NCI-H226 (cell line): ENCODE measurements at regions not wholly inside any gene's neighbourhood (a gene's known extent, or its start where the extent isn't known, plus 50 kb on each side); places are given as distances from the start of the nearest gene placed in this dataset.

ENCODE experiments used
- DNase-seq: peaks from one replicate; pipeline ENCODE4 v3.0.0-alpha.2; 2015

DNA sequence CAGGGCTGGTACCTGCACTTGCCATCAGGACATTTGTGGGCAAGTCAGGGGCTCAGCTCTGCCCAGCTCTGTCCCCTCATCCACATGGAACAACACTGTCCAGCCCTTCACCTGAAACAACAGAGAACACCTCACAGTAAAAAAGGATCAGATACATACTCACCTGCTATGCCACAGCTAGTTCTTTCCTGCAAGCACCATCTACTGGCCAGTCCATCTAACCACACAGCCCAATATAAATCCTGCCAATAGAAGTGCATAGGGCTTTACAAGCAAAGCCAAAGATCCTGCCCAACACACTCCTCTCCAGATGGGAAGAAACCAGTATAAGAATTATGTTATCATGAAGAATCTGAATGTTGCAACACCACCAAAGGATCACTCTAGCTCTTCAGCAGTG, 52.2 kb upstream of the GALNT13 start:
- peak; percentile 34 for DNase-seq
